Astrocyte (in vitro differentiated cells and primary cell): ENCODE measurements at regions not wholly inside any gene's neighbourhood (a gene's known extent, or its start where the extent isn't known, plus 50 kb on each side); places are given as distances from the start of the nearest gene placed in this dataset.

Experiments
- DNase-seq: peaks from one replicate; pipeline ENCODE4 v3.0.0-alpha.2; 2010; ENCODE audit warnings: low read depth
- FAIRE-seq: peaks from 2 replicates; lab custom pipeline; 2011; peaks lifted over from hg19 to GRCh38; lab: Jason Lieb, UNC
- H2AFZ ChIP-seq: 2 replicates; pipeline ENCODE4 v1.6.0; 2012; ENCODE audit warnings: low read depth, low read length, inconsistent platforms
- H3K27ac ChIP-seq: 2 replicates; pipeline ENCODE4 v1.5.1; 2011; ENCODE audit warnings: low read depth, low read length, inconsistent platforms
- H3K27me3 ChIP-seq: 2 replicates; pipeline ENCODE4 v1.6.0; 2011; ENCODE audit warnings: low read length, inconsistent platforms; ENCODE audit not compliant: insufficient read depth
- H3K36me3 ChIP-seq: 2 replicates; pipeline ENCODE4 v1.5.1; 2011; ENCODE audit warnings: low read length, inconsistent platforms; ENCODE audit not compliant: insufficient read depth
- H3K4me1 ChIP-seq: 2 replicates; pipeline ENCODE4 v1.5.1; 2011; ENCODE audit warnings: low read length, inconsistent platforms; ENCODE audit not compliant: insufficient read depth
- H3K4me2 ChIP-seq: 2 replicates; pipeline ENCODE4 v1.6.0; 2012; ENCODE audit warnings: low read length, inconsistent platforms
- H3K4me3 ChIP-seq: 2 replicates; pipeline ENCODE4 v1.5.1; 2011; ENCODE audit warnings: low read depth, mild to moderate bottlenecking, low read length, inconsistent platforms; ENCODE audit not compliant: insufficient read depth
- H3K79me2 ChIP-seq: 2 replicates; pipeline ENCODE4 v1.6.0; 2012; ENCODE audit warnings: mild to moderate bottlenecking, low read length, inconsistent platforms; ENCODE audit not compliant: insufficient read depth
- H3K9ac ChIP-seq: 2 replicates; pipeline ENCODE4 v1.6.0; 2012; ENCODE audit warnings: mild to moderate bottlenecking, low read length, inconsistent platforms
- H3K9me3 ChIP-seq: 2 replicates; pipeline ENCODE4 v1.5.1; 2012; ENCODE audit warnings: low read depth, mild to moderate bottlenecking, low read length, inconsistent platforms; ENCODE audit not compliant: insufficient read depth
- H4K20me1 ChIP-seq: 2 replicates; pipeline ENCODE4 v1.6.0; 2012; ENCODE audit warnings: low read length, inconsistent platforms; ENCODE audit not compliant: insufficient read depth
- H3K27ac Mint-ChIP-seq: one replicate; pipeline ENCODE4 v1.8.0; 2021; ENCODE audit warnings: mild to moderate bottlenecking, mixed read lengths; ENCODE audit not compliant: unreplicated experiment
- H3K27me3 Mint-ChIP-seq: one replicate; pipeline ENCODE4 v1.8.0; 2021; ENCODE audit warnings: low read depth, mixed read lengths; ENCODE audit not compliant: unreplicated experiment
- H3K36me3 Mint-ChIP-seq: one replicate; pipeline ENCODE4 v1.8.0; 2021; ENCODE audit warnings: low read depth, mixed read lengths; ENCODE audit not compliant: unreplicated experiment
- H3K4me1 Mint-ChIP-seq: one replicate; pipeline ENCODE4 v1.8.0; 2021; ENCODE audit warnings: low read depth, mixed read lengths; ENCODE audit not compliant: unreplicated experiment
- H3K4me3 Mint-ChIP-seq: one replicate; pipeline ENCODE4 v1.8.0; 2021; ENCODE audit warnings: mild to moderate bottlenecking, moderate library complexity, mixed read lengths; ENCODE audit not compliant: unreplicated experiment
- H3K9me3 Mint-ChIP-seq: one replicate; pipeline ENCODE4 v1.8.0; 2021; ENCODE audit warnings: mild to moderate bottlenecking, mixed read lengths; ENCODE audit not compliant: unreplicated experiment
- CTCF ChIP-seq: IDR thresholded peaks from 2 replicates; pipeline ENCODE4 v1.5.1; 2011; ENCODE audit warnings: low read depth, mild to moderate bottlenecking, inconsistent platforms, low read length, moderate library complexity; ENCODE audit not compliant: insufficient read depth
- EZH2 ChIP-seq: IDR thresholded peaks from 2 replicates; pipeline ENCODE4 v1.6.1; 2012; ENCODE audit warnings: mild to moderate bottlenecking, low read length, inconsistent platforms; ENCODE audit not compliant: insufficient read depth

GRCh38 chr1:67935560-67935959 lies 102.3 kb upstream of the GNG12 start:
- H3K9me3 Mint-ChIP-seq: peaks cover 3% of the 10 kb centered on the region
- H3K4me2 ChIP-seq: no peak overlapping the region
- no peaks in the 10 kb centered on the region for H3K9me3 ChIP-seq
- no peaks in the 10 kb centered on the region for H3K36me3 Mint-ChIP-seq
- H3K27ac Mint-ChIP-seq: no peak overlapping the region
- no peaks in the 10 kb centered on the region for H3K27me3 ChIP-seq
- no peak overlapping the region for H3K4me3 Mint-ChIP-seq
- H3K27me3 Mint-ChIP-seq: peaks cover 2% of the 10 kb centered on the region
- no peak overlapping the region for H3K27ac ChIP-seq
- H2AFZ ChIP-seq: no peak overlapping the region
- DNase-seq: no peak
- peaks cover 12% of the 10 kb centered on the region for H3K4me1 ChIP-seq
- no peak for TF ChIP-seq CTCF
- no peak for TF ChIP-seq EZH2
- H3K4me3 ChIP-seq: no peak overlapping the region
- H3K36me3 ChIP-seq: no peaks in the 10 kb centered on the region
- no peaks in the 10 kb centered on the region for H3K79me2 ChIP-seq
- peaks cover 23% of the 10 kb centered on the region for H3K4me1 Mint-ChIP-seq
- H4K20me1 ChIP-seq: no peaks in the 10 kb centered on the region
- H3K9ac ChIP-seq: no peak overlapping the region
- FAIRE-seq: no peak

GRCh38 chr1:67931198-67931597 lies 97.9 kb upstream of the GNG12 start:
- H3K27me3 ChIP-seq: no peaks in the 10 kb centered on the region
- Mint-ChIP-seq H3K27ac (no peak overlapping the region), H3K4me3 (no peak overlapping the region), H3K27me3 (no peaks in the 10 kb centered on the region), H3K9me3 (peaks cover 3% of the 10 kb centered on the region), H3K4me1 (no peaks in the 10 kb centered on the region), H3K36me3 (no peaks in the 10 kb centered on the region)
- FAIRE-seq (no peak), DNase-seq (no peak)
- no peak overlapping the region for H2AFZ ChIP-seq
- no peaks in the 10 kb centered on the region for H4K20me1 ChIP-seq
- no peak overlapping the region for H3K27ac ChIP-seq
- H3K9ac ChIP-seq: no peak overlapping the region
- no peak for TF ChIP-seq CTCF
- no peak for TF ChIP-seq EZH2
- no peaks in the 10 kb centered on the region for H3K36me3 ChIP-seq
- H3K4me2 ChIP-seq: no peak overlapping the region
- H3K4me3 ChIP-seq: no peak overlapping the region
- no peaks in the 10 kb centered on the region for H3K4me1 ChIP-seq
- no peaks in the 10 kb centered on the region for H3K79me2 ChIP-seq
- no peaks in the 10 kb centered on the region for H3K9me3 ChIP-seq

GRCh38 chr1:67923074-67923473 lies 89.8 kb upstream of the GNG12 start:
- H2AFZ ChIP-seq: no peak overlapping the region
- H3K27ac ChIP-seq: no peak overlapping the region
- H3K27me3 ChIP-seq: no peaks in the 10 kb centered on the region
- H3K36me3 Mint-ChIP-seq: no peaks in the 10 kb centered on the region
- no peak overlapping the region for H3K9ac ChIP-seq
- DNase-seq (no peak), FAIRE-seq (no peak)
- no peaks in the 10 kb centered on the region for H3K79me2 ChIP-seq
- H3K9me3 Mint-ChIP-seq: no peaks in the 10 kb centered on the region
- H3K4me1 Mint-ChIP-seq: no peaks in the 10 kb centered on the region
- H4K20me1 ChIP-seq: no peaks in the 10 kb centered on the region
- H3K36me3 ChIP-seq: no peaks in the 10 kb centered on the region
- TF ChIP-seq CTCF (no peak), EZH2 (no peak)
- no peak overlapping the region for H3K4me2 ChIP-seq
- H3K4me3 Mint-ChIP-seq: no peak overlapping the region
- no peaks in the 10 kb centered on the region for H3K27me3 Mint-ChIP-seq
- no peaks in the 10 kb centered on the region for H3K9me3 ChIP-seq
- H3K27ac Mint-ChIP-seq: no peak overlapping the region
- H3K4me1 ChIP-seq: no peaks in the 10 kb centered on the region
- no peak overlapping the region for H3K4me3 ChIP-seq
